SU-DHL-6 (cell line): ENCODE measurements at regions not wholly inside any gene's neighbourhood (a gene's known extent, or its start where the extent isn't known, plus 50 kb on each side); places are given as distances from the start of the nearest gene placed in this dataset.

ENCODE experiments used
- H2AFZ ChIP-seq: fragments of 200-600 bp; sonication (generic); 2 replicates; pipeline ENCODE4 v1.6.1; 2014; ENCODE audit warnings: low read depth, mild to moderate bottlenecking, moderate library complexity, mixed read lengths, antibody characterized with exemption, low read length; ENCODE audit not compliant: severe bottlenecking
- H3F3A ChIP-seq: fragments of 200-600 bp; shearing (Covaris generic); 2 replicates; pipeline ENCODE4 v1.6.0; 2016; ENCODE audit warnings: antibody characterized with exemption, mild to moderate bottlenecking; ENCODE audit not compliant: insufficient read depth
- H3K27ac ChIP-seq: fragments of 200-600 bp; sonication (generic); 2 replicates; pipeline ENCODE4 v1.5.1; 2016; ENCODE audit warnings: low read depth, mild to moderate bottlenecking, low read length, moderate library complexity, mixed read lengths
- H3K27me3 ChIP-seq: fragments of 200-600 bp; sonication (generic), shearing (Covaris generic); 2 replicates; pipeline ENCODE4 v1.6.0; 2014; ENCODE audit warnings: mild to moderate bottlenecking, low read length
- H3K36me3 ChIP-seq: fragments of 200-600 bp; sonication (generic); 2 replicates; pipeline ENCODE4 v1.6.1; 2014; ENCODE audit warnings: mild to moderate bottlenecking, low read length, mixed read lengths
- H3K4me2 ChIP-seq: fragments of 300-600, 200-600 bp; shearing (Covaris generic), sonication (generic); 2 replicates; pipeline ENCODE4 v1.6.0; 2014; ENCODE audit warnings: low read length, low read depth, mild to moderate bottlenecking; ENCODE audit not compliant: poor library complexity, severe bottlenecking
- H3K4me3 ChIP-seq: fragments of 200-600 bp; sonication (generic); 2 replicates; pipeline ENCODE4 v1.5.1; 2014; ENCODE audit warnings: antibody characterized with exemption, low read length, mild to moderate bottlenecking, mixed read lengths; ENCODE audit not compliant: insufficient read depth, poor library complexity, severe bottlenecking
- H3K79me2 ChIP-seq: fragments of 200-600 bp; sonication (generic); 2 replicates; pipeline ENCODE4 v1.6.1; 2014; ENCODE audit warnings: mild to moderate bottlenecking, low read length, moderate library complexity; ENCODE audit not compliant: insufficient read depth
- H3K9ac ChIP-seq: fragments of 200-600 bp; sonication (generic); 2 replicates; pipeline ENCODE4 v1.7.0; 2014; ENCODE audit warnings: mild to moderate bottlenecking, low read length
- H3K9me2 ChIP-seq: fragments of 200-600 bp; sonication (generic); replicated peaks from 2 replicates; pipeline ENCODE4 v1.6.1; 2014; ENCODE audit warnings: low read length; ENCODE audit not compliant: insufficient read depth
- H3K9me3 ChIP-seq: fragments of 200-600 bp; sonication (generic); 2 replicates; pipeline ENCODE4 v1.6.1; 2014; ENCODE audit warnings: low read length, mixed read lengths; ENCODE audit not compliant: insufficient read depth
- H4K20me1 ChIP-seq: fragments of 200-600 bp; sonication (generic); 2 replicates; pipeline ENCODE4 v1.6.1; 2014; ENCODE audit warnings: low read depth, mild to moderate bottlenecking, antibody characterized with exemption, low read length, moderate library complexity, mixed read lengths
- EZH2phosphoT487 ChIP-seq: fragments of 200-600 bp; sonication (generic), shearing (Covaris generic); conservative IDR thresholded peaks from 2 replicates; pipeline ENCODE4 v1.6.1; 2018; ENCODE audit warnings: mild to moderate bottlenecking, antibody characterized with exemption, low read length, moderate library complexity, mixed read lengths
- TF ChIP-seq, protein P1 (sequence below): fragments of 200-600 bp; sonication (generic); IDR thresholded peaks from one replicate; pipeline ENCODE4 v1.5.1; 2017; ENCODE audit warnings: antibody characterized with exemption, mild to moderate bottlenecking, low read length, moderate library complexity; ENCODE audit not compliant: insufficient read depth, poor library complexity, severe bottlenecking

DNA sequence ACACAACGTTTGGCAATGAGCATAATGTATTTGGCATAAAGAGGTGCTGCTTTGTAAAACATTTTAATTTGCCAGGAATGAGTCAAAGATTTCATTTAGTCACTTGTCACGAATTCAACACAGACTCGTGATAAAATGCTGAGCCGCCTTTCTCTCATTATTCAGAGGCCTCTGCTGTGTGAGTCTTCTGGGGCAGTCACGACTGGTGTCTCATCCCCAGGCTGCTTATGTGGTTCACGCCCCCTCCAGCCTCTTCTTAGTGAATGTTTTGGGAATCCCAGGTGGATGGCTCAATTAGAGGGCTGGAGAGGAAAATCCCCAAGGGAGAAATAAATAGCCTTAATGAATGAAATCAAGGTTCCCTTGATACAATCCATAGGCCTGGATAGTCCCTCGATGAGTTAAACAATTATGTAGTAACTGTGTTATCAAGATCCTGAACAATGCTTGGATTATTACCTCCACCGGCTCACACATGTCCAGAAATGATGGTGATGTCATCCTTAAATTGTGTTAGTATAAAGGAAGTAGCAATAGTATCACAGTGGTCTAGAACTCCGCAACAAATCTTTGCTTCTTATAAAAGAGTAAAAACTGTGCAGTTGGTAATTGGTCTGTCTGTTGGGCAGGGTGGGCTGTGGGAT is 192.1 kb upstream of the ADAMTS16 start:
- no peak for TF ChIP-seq EZH2phosphoT487
- TF ChIP-seq, protein P1, sequence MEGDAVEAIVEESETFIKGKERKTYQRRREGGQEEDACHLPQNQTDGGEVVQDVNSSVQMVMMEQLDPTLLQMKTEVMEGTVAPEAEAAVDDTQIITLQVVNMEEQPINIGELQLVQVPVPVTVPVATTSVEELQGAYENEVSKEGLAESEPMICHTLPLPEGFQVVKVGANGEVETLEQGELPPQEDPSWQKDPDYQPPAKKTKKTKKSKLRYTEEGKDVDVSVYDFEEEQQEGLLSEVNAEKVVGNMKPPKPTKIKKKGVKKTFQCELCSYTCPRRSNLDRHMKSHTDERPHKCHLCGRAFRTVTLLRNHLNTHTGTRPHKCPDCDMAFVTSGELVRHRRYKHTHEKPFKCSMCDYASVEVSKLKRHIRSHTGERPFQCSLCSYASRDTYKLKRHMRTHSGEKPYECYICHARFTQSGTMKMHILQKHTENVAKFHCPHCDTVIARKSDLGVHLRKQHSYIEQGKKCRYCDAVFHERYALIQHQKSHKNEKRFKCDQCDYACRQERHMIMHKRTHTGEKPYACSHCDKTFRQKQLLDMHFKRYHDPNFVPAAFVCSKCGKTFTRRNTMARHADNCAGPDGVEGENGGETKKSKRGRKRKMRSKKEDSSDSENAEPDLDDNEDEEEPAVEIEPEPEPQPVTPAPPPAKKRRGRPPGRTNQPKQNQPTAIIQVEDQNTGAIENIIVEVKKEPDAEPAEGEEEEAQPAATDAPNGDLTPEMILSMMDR = no peak
- Histone ChIP-seq H3K79me2 (no peaks in the 10 kb centered on the region), H3K9me3 (no peaks in the 10 kb centered on the region), H3K27me3 (no peaks in the 10 kb centered on the region), H3K4me3 (no peak overlapping the region), H2AFZ (no peak overlapping the region), H4K20me1 (no peaks in the 10 kb centered on the region), H3K27ac (no peak overlapping the region), H3K36me3 (no peaks in the 10 kb centered on the region), H3K9ac (no peak overlapping the region), H3F3A (no peaks in the 10 kb centered on the region), H3K9me2 (no peaks in the 10 kb centered on the region), H3K4me2 (no peak overlapping the region)

DNA sequence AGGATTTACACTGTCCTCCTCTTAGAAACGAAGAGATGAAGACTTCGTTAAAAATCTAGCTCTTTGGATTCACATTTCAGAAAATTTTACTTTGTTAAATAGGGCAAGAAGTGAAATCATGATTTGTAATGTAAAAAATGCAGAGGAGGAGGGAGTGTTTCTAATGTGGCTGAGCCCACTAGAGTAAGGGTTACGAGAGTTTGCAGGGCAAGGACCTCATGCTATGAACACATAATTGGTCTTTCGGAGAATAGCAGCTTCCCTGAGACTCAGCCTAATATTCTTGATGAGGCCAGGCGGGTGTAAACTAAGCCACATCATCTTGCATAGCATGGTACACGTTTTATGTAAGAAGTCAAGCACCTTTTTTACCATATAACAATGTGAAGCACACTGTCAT is 191.0 kb upstream of the ADAMTS16 start:
- no peaks in the 10 kb centered on the region for H3K36me3 ChIP-seq
- H3K79me2 ChIP-seq = no peaks in the 10 kb centered on the region
- H3K9ac ChIP-seq = no peak overlapping the region
- TF ChIP-seq EZH2phosphoT487 = no peak
- TF ChIP-seq, protein P1 = no peak
- no peaks in the 10 kb centered on the region for H4K20me1 ChIP-seq
- no peaks in the 10 kb centered on the region for H3K9me3 ChIP-seq
- no peak overlapping the region for H3K4me3 ChIP-seq
- H3K27me3 ChIP-seq = no peaks in the 10 kb centered on the region
- H3F3A ChIP-seq = no peaks in the 10 kb centered on the region
- H3K27ac ChIP-seq = no peak overlapping the region
- no peaks in the 10 kb centered on the region for H3K9me2 ChIP-seq
- H2AFZ ChIP-seq = no peak overlapping the region
- H3K4me2 ChIP-seq = no peak overlapping the region

DNA sequence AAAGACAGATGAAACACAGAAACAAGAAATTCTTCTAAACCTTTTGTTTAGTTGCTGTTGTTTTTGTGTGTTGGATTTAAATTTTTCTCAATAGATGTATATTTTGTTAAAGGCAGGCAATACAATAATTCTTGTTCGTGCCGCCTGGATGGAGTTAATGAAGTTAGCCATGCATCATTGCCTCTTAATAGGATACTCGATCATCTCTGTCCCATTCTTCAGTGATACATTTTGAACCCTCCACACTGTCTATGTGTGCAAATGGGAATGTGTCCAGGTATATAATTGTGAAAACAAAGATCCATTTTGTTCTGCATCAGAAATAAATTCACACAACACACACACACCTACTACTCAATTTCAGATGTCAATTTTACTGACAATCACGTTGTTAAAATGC is 186.6 kb upstream of the ADAMTS16 start:
- Histone ChIP-seq H4K20me1 (no peaks in the 10 kb centered on the region), H3K9me3 (no peaks in the 10 kb centered on the region), H3K9ac (no peak overlapping the region), H3K4me3 (no peak overlapping the region), H3K27ac (no peak overlapping the region), H2AFZ (no peak overlapping the region), H3K36me3 (no peaks in the 10 kb centered on the region), H3K9me2 (no peaks in the 10 kb centered on the region), H3K4me2 (no peak overlapping the region), H3K79me2 (no peaks in the 10 kb centered on the region), H3K27me3 (no peaks in the 10 kb centered on the region), H3F3A (no peaks in the 10 kb centered on the region)
- no peak for TF ChIP-seq EZH2phosphoT487
- TF ChIP-seq, protein P1 = no peak
